K562 (cell line): ENCODE measurements at regions not wholly inside any gene's neighbourhood (a gene's known extent, or its start where the extent isn't known, plus 50 kb on each side); places are given as distances from the start of the nearest gene placed in this dataset.

ENCODE experiments used
- ARID1B ChIP-seq: fragments of 450-650 bp; IDR thresholded peaks from 2 replicates; pipeline ENCODE4 v1.6.1; 2016; ENCODE audit warnings: antibody characterized with exemption, mild to moderate bottlenecking, inconsistent platforms
- CBFA2T2 ChIP-seq: fragments of 450-650 bp; conservative IDR thresholded peaks from 2 replicates; pipeline ENCODE4 v1.6.1; 2017; ENCODE audit warnings: mild to moderate bottlenecking
- CBFA2T3 ChIP-seq: fragments of 450-650 bp; IDR thresholded peaks from 2 replicates; pipeline ENCODE4 v1.6.1; 2017
- CCAR2 ChIP-seq: fragments of 200-400 bp; formaldehyde crosslinking; IDR thresholded peaks from 2 replicates; pipeline ENCODE4 v1.6.1; 2017; ENCODE audit warnings: mild to moderate bottlenecking, low read depth, low read length
- DPF2 ChIP-seq: fragments of 450-650 bp; IDR thresholded peaks from 2 replicates; pipeline ENCODE4 v1.6.1; 2016
- EHMT2 ChIP-seq: fragments of 450-650 bp; IDR thresholded peaks from 2 replicates; pipeline ENCODE4 v1.6.1; 2018; ENCODE audit warnings: antibody characterized with exemption
- ETV6 ChIP-seq, 3 experiments: fragments of 150-350 bp in 1 of 3; sonication (generic) in 1 of 3; formaldehyde crosslinking in 1 of 3; IDR thresholded peaks; 2 replicates each; pipeline versions ENCODE4 v1.6.1 to v1.8.0; 2014 to 2022; ENCODE audit warnings: borderline replicate concordance in 2 of 3, low read depth in 2 of 3, antibody characterized with exemption in 1 of 3, low read length in 1 of 3, mild to moderate bottlenecking in 1 of 3, missing genetic modification reagents in 1 of 3
- HDAC1 ChIP-seq, 2 experiments: fragments of 450-650 bp; IDR thresholded peaks; 2 replicates each; pipeline ENCODE4 v1.6.1; 2016 to 2017; ENCODE audit warnings: inconsistent platforms in 1 of 2, mild to moderate bottlenecking in 1 of 2, moderate library complexity in 1 of 2
- HEY1 ChIP-seq: fragments of 250-450 bp; sonication (Bioruptor Pico); IDR thresholded peaks from 2 replicates; pipeline ENCODE4 v1.5.0; 2020; ENCODE audit warnings: mild to moderate bottlenecking, moderate library complexity, borderline replicate concordance
- ID3 ChIP-seq, 2 experiments: fragments of 250-450 bp in 1 of 2; fragments of 450-650 bp in 1 of 2; sonication (Bioruptor Pico) in 1 of 2; IDR thresholded peaks; 2 replicates each; pipeline versions ENCODE4 v1.6.1 to v1.8.0; 2016 to 2021; ENCODE audit warnings: mild to moderate bottlenecking in 2 of 2, moderate library complexity in 2 of 2, missing compliant biosample characterization in 1 of 2, missing genetic modification characterization in 1 of 2
- MAFF ChIP-seq: IDR thresholded peaks from 2 replicates; pipeline ENCODE4 v1.6.1; 2012; ENCODE audit warnings: low read length, improper control_type of control experiment
- MTA2 ChIP-seq: fragments of 450-650 bp; IDR thresholded peaks from 2 replicates; pipeline ENCODE4 v1.6.1; 2016; ENCODE audit warnings: low read depth
- NCOR1 ChIP-seq: fragments of 450-650 bp; IDR thresholded peaks from 2 replicates; pipeline ENCODE4 v1.6.1; 2016; ENCODE audit warnings: mild to moderate bottlenecking, moderate library complexity
- NFE2L1 ChIP-seq: fragments of 450-650 bp; IDR thresholded peaks from 2 replicates; pipeline ENCODE4 v1.6.1; 2016; ENCODE audit warnings: missing genetic modification characterization, low read depth, mild to moderate bottlenecking, missing compliant biosample characterization, moderate library complexity, borderline replicate concordance
- PHB2 ChIP-seq: fragments of 450-650 bp; IDR thresholded peaks from 2 replicates; pipeline ENCODE4 v1.6.1; 2017; ENCODE audit warnings: low read depth
- PML ChIP-seq: IDR thresholded peaks from 2 replicates; pipeline ENCODE4 v1.6.1; 2012; ENCODE audit warnings: low read length, inconsistent platforms
- POLR2A ChIP-seq: fragments of 450-650 bp; conservative IDR thresholded peaks from 2 replicates; pipeline ENCODE4 v1.6.1; 2016
- POLR2AphosphoS5 ChIP-seq: IDR thresholded peaks from 2 replicates; pipeline ENCODE4 v1.6.1; 2011; ENCODE audit warnings: mild to moderate bottlenecking, low read depth, low read length, moderate library complexity; ENCODE audit not compliant: control insufficient read depth, insufficient read depth
- SMARCA4 ChIP-seq: fragments of 450-650 bp; IDR thresholded peaks from 2 replicates; pipeline ENCODE4 v1.6.1; 2016
- SMARCC2 ChIP-seq: fragments of 450-650 bp; IDR thresholded peaks from 2 replicates; pipeline ENCODE4 v1.6.1; 2017; ENCODE audit warnings: antibody characterized with exemption, moderate library complexity, mild to moderate bottlenecking, low read depth
- SMARCE1 ChIP-seq: fragments of 450-650 bp; IDR thresholded peaks from 2 replicates; pipeline ENCODE4 v1.7.1; 2016; ENCODE audit warnings: mild to moderate bottlenecking
- SOX6 ChIP-seq: fragments of 450-650 bp; IDR thresholded peaks from 2 replicates; pipeline ENCODE4 v1.6.1; 2014; ENCODE audit warnings: mild to moderate bottlenecking
- SREBF2 ChIP-seq: sonication (generic); formaldehyde crosslinking; IDR thresholded peaks from 2 replicates; pipeline ENCODE4 v1.4.0; 2020; ENCODE audit warnings: mild to moderate bottlenecking, missing genetic modification reagents
- STAT5A ChIP-seq: IDR thresholded peaks from 2 replicates; pipeline ENCODE4 v1.6.1; 2012; ENCODE audit warnings: low read length, inconsistent platforms, borderline replicate concordance
- TCF3 ChIP-seq: sonication (generic); formaldehyde crosslinking; IDR thresholded peaks from 2 replicates; pipeline ENCODE4 v1.4.0; 2020; ENCODE audit warnings: mild to moderate bottlenecking, missing genetic modification reagents
- TFE3 ChIP-seq: fragments of 450-650 bp; formaldehyde crosslinking; IDR thresholded peaks from 2 replicates; pipeline ENCODE4 v1.4.0; 2020; ENCODE audit warnings: mild to moderate bottlenecking, mixed read lengths
- TRIM24 ChIP-seq, 2 experiments: fragments of 450-650 bp; IDR thresholded peaks; 2 replicates each; pipeline ENCODE4 v1.6.1; 2016
- ZNF561 ChIP-seq: fragments of 450-650 bp; formaldehyde crosslinking; conservative IDR thresholded peaks from 2 replicates; pipeline ENCODE4 v1.4.0; 2020; ENCODE audit warnings: mild to moderate bottlenecking, moderate library complexity
- ZNF696 ChIP-seq: fragments of 250-450 bp; sonication (Bioruptor Pico); conservative IDR thresholded peaks from 2 replicates; pipeline ENCODE4 v1.4.0; 2020; ENCODE audit warnings: mild to moderate bottlenecking, moderate library complexity
- ZSCAN29 ChIP-seq: fragments of 450-650 bp; IDR thresholded peaks from 2 replicates; pipeline ENCODE4 v1.6.1; 2017
- TF ChIP-seq, protein P1 (sequence below): sonication (generic); formaldehyde crosslinking; IDR thresholded peaks from 2 replicates; pipeline ENCODE4 v1.5.0; 2020; ENCODE audit warnings: missing genetic modification reagents

DNA sequence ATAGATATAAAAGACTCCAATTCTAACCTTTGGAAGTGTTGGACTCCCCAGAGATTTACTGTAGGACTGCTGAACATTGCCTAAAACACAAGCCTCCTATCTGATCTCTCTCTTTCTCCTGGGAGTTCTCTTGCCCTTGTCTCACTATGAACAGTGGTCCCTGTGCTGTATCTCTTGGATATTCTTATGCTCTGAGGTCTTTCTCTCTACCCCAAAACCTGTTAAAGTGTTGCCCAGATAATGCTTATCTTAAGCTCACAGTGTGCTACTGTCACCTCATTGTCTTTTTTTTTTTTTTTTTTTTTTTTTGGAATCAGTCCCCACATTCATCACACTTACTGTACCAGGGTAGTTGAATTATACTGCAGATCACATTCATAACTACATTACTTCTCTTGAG is 131.0 kb upstream of the CBLB start (continued):
- 0 out of 2 replicates have a peak, but pooled peaks have one; percentile 29 for TF ChIP-seq EHMT2
- no peak for TF ChIP-seq SREBF2 (CRISPR knock-in tag)
- peak; percentile 94 for TF ChIP-seq ARID1B
- no peak for TF ChIP-seq ZNF696 (CRISPR knock-in tag)
- TF ChIP-seq CCAR2 = no peak
- TF ChIP-seq PHB2 = peak; percentile 59; the same call in 1 of the 2 replicates
- no peak for TF ChIP-seq ZNF561
- no peak for TF ChIP-seq HEY1
- TF ChIP-seq NFE2L1 (tag) = no peak
- TF ChIP-seq, protein P1, sequence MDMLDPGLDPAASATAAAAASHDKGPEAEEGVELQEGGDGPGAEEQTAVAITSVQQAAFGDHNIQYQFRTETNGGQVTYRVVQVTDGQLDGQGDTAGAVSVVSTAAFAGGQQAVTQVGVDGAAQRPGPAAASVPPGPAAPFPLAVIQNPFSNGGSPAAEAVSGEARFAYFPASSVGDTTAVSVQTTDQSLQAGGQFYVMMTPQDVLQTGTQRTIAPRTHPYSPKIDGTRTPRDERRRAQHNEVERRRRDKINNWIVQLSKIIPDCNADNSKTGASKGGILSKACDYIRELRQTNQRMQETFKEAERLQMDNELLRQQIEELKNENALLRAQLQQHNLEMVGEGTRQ = no peak
- TF ChIP-seq DPF2 = peak; percentile 84
- peak; percentile 68; the same call in 1 of the 2 replicates for TF ChIP-seq POLR2AphosphoS5
- peak; percentile 90 for TF ChIP-seq TCF3
- TF ChIP-seq STAT5A = peak; percentile 56; the same call in 1 of the 2 replicates
- peak; percentile 97 for TF ChIP-seq SOX6
- TF ChIP-seq ZSCAN29 = no peak
- TF ChIP-seq PML = 0 out of 2 replicates have a peak, but pooled peaks have one; percentile 41
- no peak for TF ChIP-seq MAFF
- TF ChIP-seq CBFA2T3 = peak; percentile 96
- peak in 1 of 2 experiments; percentile 56; a peak in 1 of 4 replicates for TF ChIP-seq HDAC1 (IDR thresholded peaks at IDR 0.05)
- TF ChIP-seq POLR2A = no peak
- TF ChIP-seq ETV6 (IDR thresholded peaks at IDR 0.05; ENCODE audit: borderline replicate concordance in 1 of 2, low read depth in 2 of 2, low read length in 1 of 2) = no peak
- TF ChIP-seq ETV6 (CRISPR knock-in tag; IDR thresholded peaks at IDR 0.05; ENCODE audit: borderline replicate concordance) = no peak
- no peak for TF ChIP-seq TFE3 (CRISPR knock-in tag)
- TF ChIP-seq NCOR1 = peak; percentile 84
- TF ChIP-seq CBFA2T2 = peak; percentile 92
- peak; percentile 87 for TF ChIP-seq MTA2
- peak; percentile 90 for TF ChIP-seq TRIM24 (IDR thresholded peaks at IDR 0.05)
- TF ChIP-seq SMARCE1 = peak; percentile 79; the same call in 1 of the 2 replicates
- peak; percentile 41; the same call in 1 of the 2 replicates for TF ChIP-seq SMARCC2
- peak; percentile 85 for TF ChIP-seq SMARCA4
- no peak for TF ChIP-seq ID3 (CRISPR knock-in tag; IDR thresholded peaks at IDR 0.05)
- TF ChIP-seq ID3 (tag; IDR thresholded peaks at IDR 0.05) = no peak
